GM12875 (cell line): ENCODE measurements at regions not wholly inside any gene's neighbourhood (a gene's known extent, or its start where the extent isn't known, plus 50 kb on each side); places are given as distances from the start of the nearest gene placed in this dataset.

Experiments used
- H3K4me3 ChIP-seq: one replicate; pipeline ENCODE4 v1.5.1; 2011; ENCODE audit warnings: low read depth, low read length, control low read depth
- CTCF ChIP-seq: IDR thresholded peaks from 2 replicates; pipeline ENCODE4 v1.5.1; 2011; ENCODE audit warnings: low read depth, mild to moderate bottlenecking, control low read depth, inconsistent platforms, low read length, moderate library complexity, borderline replicate concordance; ENCODE audit not compliant: insufficient read depth

- TF ChIP-seq CTCF = no peak
- H3K4me3 ChIP-seq = no peak overlapping the region
These were observed 119.8 kb downstream of the OAT start for GRCh38 chr10:124298891-124299290.

- TF ChIP-seq CTCF = no peak
- no peak overlapping the region for H3K4me3 ChIP-seq
These were observed 121.6 kb downstream of the OAT start for GRCh38 chr10:124296813-124297788.

GRCh38 chr10:124296121-124296812, 122.5 kb downstream of the OAT start:
- TF ChIP-seq CTCF = no peak
- H3K4me3 ChIP-seq = no peak overlapping the region

- no peak for TF ChIP-seq CTCF
- H3K4me3 ChIP-seq = no peak overlapping the region
These were observed 123.6 kb downstream of the OAT start for GRCh38 chr10:124294811-124295770.

- no peak overlapping the region for H3K4me3 ChIP-seq
- TF ChIP-seq CTCF = no peak
These were observed 124.9 kb downstream of the OAT start for GRCh38 chr10:124293616-124294449.
